SK-N-SH (cell line): ENCODE measurements at regions not wholly inside any gene's neighbourhood (a gene's known extent, or its start where the extent isn't known, plus 50 kb on each side); places are given as distances from the start of the nearest gene placed in this dataset.

Experiments
- CTCF ChIA-PET: fragments of 300-600, 350-600 bp; formaldehyde crosslinking; extraction: SDS; loops from one replicate; lab custom pipeline; 2021; lab: Yijun Ruan, JAX
- POLR2A ChIA-PET: fragments of 350-600 bp; sonication (Branson Sonifier 250); formaldehyde crosslinking; extraction: SDS; loops from one replicate; lab custom pipeline; 2020; ENCODE audit warnings: antibody characterized with exemption, inconsistent platforms; lab: Yijun Ruan, JAX
- DNase-seq: peaks from one replicate; pipeline ENCODE4 v3.0.0; 2012
- H2AFZ ChIP-seq: fragments of 200-600 bp; sonication (generic); 2 replicates; pipeline ENCODE4 v1.8.1; 2016; ENCODE audit warnings: antibody characterized with exemption, mild to moderate bottlenecking, low read depth
- H3F3A ChIP-seq: fragments of 200-600 bp; sonication (generic); replicated peaks from 2 replicates; pipeline ENCODE3; 2016; ENCODE audit warnings: antibody characterized with exemption, mild to moderate bottlenecking; ENCODE audit not compliant: insufficient read depth
- H3K27ac ChIP-seq, 2 experiments: fragments of 200-500 bp in 1 of 2; fragments of 200-600 bp in 1 of 2; sonication (Bioruptor generic) in 1 of 2; sonication (generic), shearing (Covaris generic) in 1 of 2; 2 replicates each; pipeline versions ENCODE4 v1.5.1 to v1.6.1; 2014 to 2016; ENCODE audit warnings: low read depth in 2 of 2, inconsistent platforms in 1 of 2, low read length in 1 of 2, mild to moderate bottlenecking in 1 of 2, mixed read lengths in 1 of 2
- H3K27me3 ChIP-seq: fragments of 200-600 bp; sonication (generic), shearing (Covaris generic); 2 replicates; pipeline ENCODE4 v1.6.1; 2016; ENCODE audit warnings: mixed run types; ENCODE audit not compliant: insufficient read depth
- H3K36me3 ChIP-seq, 2 experiments: fragments of 200-500 bp in 1 of 2; fragments of 200-600 bp in 1 of 2; sonication (Bioruptor generic) in 1 of 2; sonication (generic) in 1 of 2; replicated peaks in 1 of 2; 2 replicates each; pipeline versions ENCODE3 to v1.5.1; 2014 to 2016; ENCODE audit warnings: low read length in 1 of 2, mild to moderate bottlenecking in 1 of 2; ENCODE audit not compliant: insufficient read depth in 2 of 2, control insufficient read depth in 1 of 2
- H3K4me1 ChIP-seq, 2 experiments: fragments of 200-500 bp in 1 of 2; fragments of 200-600 bp in 1 of 2; sonication (Bioruptor generic) in 1 of 2; sonication (generic), shearing (Covaris generic) in 1 of 2; 2 replicates each; pipeline versions ENCODE4 v1.5.1 to v1.6.1; 2014 to 2016; ENCODE audit warnings: low read depth in 1 of 2, low read length in 1 of 2, mixed run types in 1 of 2; ENCODE audit not compliant: insufficient read depth in 2 of 2, control insufficient read depth in 1 of 2
- H3K4me2 ChIP-seq: fragments of 200-600 bp; sonication (generic), shearing (Covaris generic); 2 replicates; pipeline ENCODE4 v1.6.1; 2017; ENCODE audit warnings: mixed run types
- H3K4me3 ChIP-seq, 2 experiments: fragments of 200-500 bp in 1 of 2; fragments of 200-600 bp in 1 of 2; sonication (Bioruptor generic) in 1 of 2; sonication (generic), shearing (Covaris generic) in 1 of 2; 2 replicates each; pipeline versions ENCODE4 v1.5.1 to v1.8.1; 2014 to 2016; ENCODE audit warnings: low read depth in 2 of 2, inconsistent platforms in 1 of 2, low read length in 1 of 2, mild to moderate bottlenecking in 1 of 2, mixed read lengths in 1 of 2, moderate library complexity in 1 of 2
- H3K79me2 ChIP-seq: fragments of 200-600 bp; sonication (generic); 2 replicates; pipeline ENCODE4 v1.8.1; 2017; ENCODE audit warnings: mild to moderate bottlenecking; ENCODE audit not compliant: insufficient read depth
- H3K9ac ChIP-seq: fragments of 200-600 bp; sonication (generic); 2 replicates; pipeline ENCODE4 v1.6.1; 2017; ENCODE audit warnings: mixed run types
- H3K9me2 ChIP-seq: fragments of 200-600 bp; sonication (generic); 2 replicates; pipeline ENCODE4 v1.6.1; 2017; ENCODE audit warnings: mixed run types
- H3K9me3 ChIP-seq: fragments of 200-600 bp; sonication (generic); 2 replicates; pipeline ENCODE4 v1.6.1; 2017; ENCODE audit warnings: mixed run types, mild to moderate bottlenecking, moderate library complexity
- H4K20me1 ChIP-seq: fragments of 200-600 bp; sonication (generic); 2 replicates; pipeline ENCODE4 v1.6.1; 2017; ENCODE audit warnings: mild to moderate bottlenecking, mixed run types; ENCODE audit not compliant: insufficient read depth
- CHD2 ChIP-seq: fragments of 150-350 bp; IDR thresholded peaks from 2 replicates; pipeline ENCODE4 v1.6.1; 2018; ENCODE audit warnings: low read length; ENCODE audit not compliant: partially characterized antibody
- CTCF ChIP-seq: fragments of 200-600 bp; sonication (generic); IDR thresholded peaks from 2 replicates; pipeline ENCODE4 v1.6.1; 2017; ENCODE audit warnings: antibody characterized with exemption, mild to moderate bottlenecking, moderate library complexity
- FOXM1 ChIP-seq: IDR thresholded peaks from 2 replicates; pipeline ENCODE4 v1.4.0; 2012; ENCODE audit warnings: low read depth, mild to moderate bottlenecking
- GABPA ChIP-seq: IDR thresholded peaks from 2 replicates; pipeline ENCODE4 v1.4.0; 2012; ENCODE audit warnings: low read depth, mild to moderate bottlenecking
- GATA2 ChIP-seq: sonication (generic); formaldehyde crosslinking; IDR thresholded peaks from 2 replicates; pipeline ENCODE4 v1.5.0; 2020; ENCODE audit warnings: mild to moderate bottlenecking, missing genetic modification reagents
- JUND ChIP-seq: IDR thresholded peaks from 2 replicates; pipeline ENCODE4 v1.4.0; 2012
- NFIC ChIP-seq: IDR thresholded peaks from 2 replicates; pipeline ENCODE4 v1.4.0; 2012; ENCODE audit warnings: borderline replicate concordance
- NRF1 ChIP-seq: IDR thresholded peaks from 2 replicates; pipeline ENCODE4 v1.6.1; 2012; ENCODE audit warnings: low read depth, mild to moderate bottlenecking, low read length
- POLR2AphosphoS5 ChIP-seq: IDR thresholded peaks from 2 replicates; pipeline ENCODE4 v1.6.1; 2012; ENCODE audit warnings: low read depth, low read length
- RCOR1 ChIP-seq: fragments of 150-350 bp; IDR thresholded peaks from 2 replicates; pipeline ENCODE4 v1.6.1; 2017; ENCODE audit warnings: antibody characterized with exemption, low read length
- REST ChIP-seq: IDR thresholded peaks from 2 replicates; pipeline ENCODE4 v1.6.1; 2012; ENCODE audit warnings: mild to moderate bottlenecking, low read depth, low read length, moderate library complexity
- SMC3 ChIP-seq: IDR thresholded peaks from 2 replicates; pipeline ENCODE4 v1.6.1; 2012; ENCODE audit warnings: low read depth, low read length, improper control_type of control experiment
- TEAD4 ChIP-seq: IDR thresholded peaks from 2 replicates; pipeline ENCODE4 v1.4.0; 2012; ENCODE audit warnings: mild to moderate bottlenecking, borderline replicate concordance; ENCODE audit not compliant: insufficient read depth
- YY1 ChIP-seq: IDR thresholded peaks from 2 replicates; pipeline ENCODE4 v1.4.0; 2012; ENCODE audit warnings: low read depth, mild to moderate bottlenecking
- WGBS: methylation state at CpG from one replicate; pipeline ENCODE4 v1.1.6; 2017; ENCODE audit warnings: low lambda C conversion rate; 5-methylcytosine and 5-hydroxymethylcytosine counted together
- TF ChIP-seq, protein P1 (sequence below): IDR thresholded peaks from 2 replicates; pipeline ENCODE4 v1.4.0; 2012; ENCODE audit warnings: low read depth, borderline replicate concordance
- TF ChIP-seq, protein P2 (sequence below): fragments of 150-350 bp; IDR thresholded peaks from 2 replicates; pipeline ENCODE4 v1.6.1; 2016; ENCODE audit warnings: mild to moderate bottlenecking, low read depth, low read length
- TF ChIP-seq, protein P3 (sequence below): IDR thresholded peaks from 2 replicates; pipeline ENCODE4; 2012

- H3K36me3 ChIP-seq, result no peaks in the 10 kb centered on the region
- H3K27ac ChIP-seq, result no peak overlapping the region
- no peak overlapping the region for H2AFZ ChIP-seq
- WGBS, result 92% methylated on average over 4 of the region's 4 CpGs
- H3K9ac ChIP-seq, result no peak overlapping the region
- no peak overlapping the region for H3K4me3 ChIP-seq
- no peaks in the 10 kb centered on the region for H3K79me2 ChIP-seq
- no peaks in the 10 kb centered on the region for H3K9me3 ChIP-seq
- no peak for DNase-seq
- H3K4me2 ChIP-seq, result no peak overlapping the region
- H3F3A ChIP-seq, result no peaks in the 10 kb centered on the region
- POLR2A ChIA-PET, result no interaction called here
- H3K9me2 ChIP-seq, result no peaks in the 10 kb centered on the region
- H4K20me1 ChIP-seq, result no peaks in the 10 kb centered on the region
- peaks cover 0 to 5% of the 10 kb centered on the region in 2 experiments; a peak in 2 of 4 replicates for H3K4me1 ChIP-seq
- no peak for TF ChIP-seq JUND
- TF ChIP-seq GABPA, result no peak
- TF ChIP-seq REST, result no peak
- no peak for TF ChIP-seq YY1
- no peak for TF ChIP-seq FOXM1
- TF ChIP-seq, protein P1, sequence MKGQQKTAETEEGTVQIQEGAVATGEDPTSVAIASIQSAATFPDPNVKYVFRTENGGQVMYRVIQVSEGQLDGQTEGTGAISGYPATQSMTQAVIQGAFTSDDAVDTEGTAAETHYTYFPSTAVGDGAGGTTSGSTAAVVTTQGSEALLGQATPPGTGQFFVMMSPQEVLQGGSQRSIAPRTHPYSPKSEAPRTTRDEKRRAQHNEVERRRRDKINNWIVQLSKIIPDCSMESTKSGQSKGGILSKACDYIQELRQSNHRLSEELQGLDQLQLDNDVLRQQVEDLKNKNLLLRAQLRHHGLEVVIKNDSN, result no peak
- TF ChIP-seq NFIC, result no peak
- TF ChIP-seq POLR2AphosphoS5, result no peak
- no peak for TF ChIP-seq TEAD4
- TF ChIP-seq, protein P2, sequence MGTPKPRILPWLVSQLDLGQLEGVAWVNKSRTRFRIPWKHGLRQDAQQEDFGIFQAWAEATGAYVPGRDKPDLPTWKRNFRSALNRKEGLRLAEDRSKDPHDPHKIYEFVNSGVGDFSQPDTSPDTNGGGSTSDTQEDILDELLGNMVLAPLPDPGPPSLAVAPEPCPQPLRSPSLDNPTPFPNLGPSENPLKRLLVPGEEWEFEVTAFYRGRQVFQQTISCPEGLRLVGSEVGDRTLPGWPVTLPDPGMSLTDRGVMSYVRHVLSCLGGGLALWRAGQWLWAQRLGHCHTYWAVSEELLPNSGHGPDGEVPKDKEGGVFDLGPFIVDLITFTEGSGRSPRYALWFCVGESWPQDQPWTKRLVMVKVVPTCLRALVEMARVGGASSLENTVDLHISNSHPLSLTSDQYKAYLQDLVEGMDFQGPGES, result no peak
- TF ChIP-seq, protein P3, sequence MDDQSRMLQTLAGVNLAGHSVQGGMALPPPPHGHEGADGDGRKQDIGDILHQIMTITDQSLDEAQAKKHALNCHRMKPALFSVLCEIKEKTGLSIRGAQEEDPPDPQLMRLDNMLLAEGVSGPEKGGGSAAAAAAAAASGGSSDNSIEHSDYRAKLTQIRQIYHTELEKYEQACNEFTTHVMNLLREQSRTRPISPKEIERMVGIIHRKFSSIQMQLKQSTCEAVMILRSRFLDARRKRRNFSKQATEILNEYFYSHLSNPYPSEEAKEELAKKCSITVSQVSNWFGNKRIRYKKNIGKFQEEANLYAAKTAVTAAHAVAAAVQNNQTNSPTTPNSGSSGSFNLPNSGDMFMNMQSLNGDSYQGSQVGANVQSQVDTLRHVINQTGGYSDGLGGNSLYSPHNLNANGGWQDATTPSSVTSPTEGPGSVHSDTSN, result no peak
- no peak for TF ChIP-seq CHD2
- no peak for TF ChIP-seq RCOR1
- TF ChIP-seq GATA2 (CRISPR knock-in tag), result no peak
- TF ChIP-seq SMC3, result no peak
- no peak for TF ChIP-seq NRF1
- no peak for TF ChIP-seq CTCF
- H3K27me3 ChIP-seq, result no peaks in the 10 kb centered on the region
- CTCF ChIA-PET, result interaction anchor here (1.1 kb wide), 1 partner anchor 9 kb away, joined by 4 read pairs; no protein-coding TSS in a partner anchor
Measured at GRCh38 chr2:181114021-181114420, 133.6 kb downstream of the UBE2E3 start.
